Astrocyte (in vitro differentiated cells and primary cell): ENCODE measurements at regions not wholly inside any gene's neighbourhood (a gene's known extent, or its start where the extent isn't known, plus 50 kb on each side); places are given as distances from the start of the nearest gene placed in this dataset.

ENCODE experiments used
- DNase-seq: peaks from one replicate; pipeline ENCODE4 v3.0.0-alpha.2; 2010; ENCODE audit warnings: low read depth
- FAIRE-seq: peaks from 2 replicates; lab custom pipeline; 2011; peaks lifted over from hg19 to GRCh38; lab: Jason Lieb, UNC
- H2AFZ ChIP-seq: 2 replicates; pipeline ENCODE4 v1.6.0; 2012; ENCODE audit warnings: low read depth, low read length, inconsistent platforms
- H3K27ac ChIP-seq: 2 replicates; pipeline ENCODE4 v1.5.1; 2011; ENCODE audit warnings: low read depth, low read length, inconsistent platforms
- H3K27me3 ChIP-seq: 2 replicates; pipeline ENCODE4 v1.6.0; 2011; ENCODE audit warnings: low read length, inconsistent platforms; ENCODE audit not compliant: insufficient read depth
- H3K36me3 ChIP-seq: 2 replicates; pipeline ENCODE4 v1.5.1; 2011; ENCODE audit warnings: low read length, inconsistent platforms; ENCODE audit not compliant: insufficient read depth
- H3K4me1 ChIP-seq: 2 replicates; pipeline ENCODE4 v1.5.1; 2011; ENCODE audit warnings: low read length, inconsistent platforms; ENCODE audit not compliant: insufficient read depth
- H3K4me2 ChIP-seq: 2 replicates; pipeline ENCODE4 v1.6.0; 2012; ENCODE audit warnings: low read length, inconsistent platforms
- H3K4me3 ChIP-seq: 2 replicates; pipeline ENCODE4 v1.5.1; 2011; ENCODE audit warnings: low read depth, mild to moderate bottlenecking, low read length, inconsistent platforms; ENCODE audit not compliant: insufficient read depth
- H3K79me2 ChIP-seq: 2 replicates; pipeline ENCODE4 v1.6.0; 2012; ENCODE audit warnings: mild to moderate bottlenecking, low read length, inconsistent platforms; ENCODE audit not compliant: insufficient read depth
- H3K9ac ChIP-seq: 2 replicates; pipeline ENCODE4 v1.6.0; 2012; ENCODE audit warnings: mild to moderate bottlenecking, low read length, inconsistent platforms
- H3K9me3 ChIP-seq: 2 replicates; pipeline ENCODE4 v1.5.1; 2012; ENCODE audit warnings: low read depth, mild to moderate bottlenecking, low read length, inconsistent platforms; ENCODE audit not compliant: insufficient read depth
- H4K20me1 ChIP-seq: 2 replicates; pipeline ENCODE4 v1.6.0; 2012; ENCODE audit warnings: low read length, inconsistent platforms; ENCODE audit not compliant: insufficient read depth
- H3K27ac Mint-ChIP-seq: one replicate; pipeline ENCODE4 v1.8.0; 2021; ENCODE audit warnings: mild to moderate bottlenecking, mixed read lengths; ENCODE audit not compliant: unreplicated experiment
- H3K27me3 Mint-ChIP-seq: one replicate; pipeline ENCODE4 v1.8.0; 2021; ENCODE audit warnings: low read depth, mixed read lengths; ENCODE audit not compliant: unreplicated experiment
- H3K36me3 Mint-ChIP-seq: one replicate; pipeline ENCODE4 v1.8.0; 2021; ENCODE audit warnings: low read depth, mixed read lengths; ENCODE audit not compliant: unreplicated experiment
- H3K4me1 Mint-ChIP-seq: one replicate; pipeline ENCODE4 v1.8.0; 2021; ENCODE audit warnings: low read depth, mixed read lengths; ENCODE audit not compliant: unreplicated experiment
- H3K4me3 Mint-ChIP-seq: one replicate; pipeline ENCODE4 v1.8.0; 2021; ENCODE audit warnings: mild to moderate bottlenecking, moderate library complexity, mixed read lengths; ENCODE audit not compliant: unreplicated experiment
- H3K9me3 Mint-ChIP-seq: one replicate; pipeline ENCODE4 v1.8.0; 2021; ENCODE audit warnings: mild to moderate bottlenecking, mixed read lengths; ENCODE audit not compliant: unreplicated experiment
- EZH2 ChIP-seq: IDR thresholded peaks from 2 replicates; pipeline ENCODE4 v1.6.1; 2012; ENCODE audit warnings: mild to moderate bottlenecking, low read length, inconsistent platforms; ENCODE audit not compliant: insufficient read depth
- TF ChIP-seq, protein P1 (sequence below): IDR thresholded peaks from 2 replicates; pipeline ENCODE4 v1.5.1; 2011; ENCODE audit warnings: low read depth, mild to moderate bottlenecking, inconsistent platforms, low read length, moderate library complexity; ENCODE audit not compliant: insufficient read depth

DNA sequence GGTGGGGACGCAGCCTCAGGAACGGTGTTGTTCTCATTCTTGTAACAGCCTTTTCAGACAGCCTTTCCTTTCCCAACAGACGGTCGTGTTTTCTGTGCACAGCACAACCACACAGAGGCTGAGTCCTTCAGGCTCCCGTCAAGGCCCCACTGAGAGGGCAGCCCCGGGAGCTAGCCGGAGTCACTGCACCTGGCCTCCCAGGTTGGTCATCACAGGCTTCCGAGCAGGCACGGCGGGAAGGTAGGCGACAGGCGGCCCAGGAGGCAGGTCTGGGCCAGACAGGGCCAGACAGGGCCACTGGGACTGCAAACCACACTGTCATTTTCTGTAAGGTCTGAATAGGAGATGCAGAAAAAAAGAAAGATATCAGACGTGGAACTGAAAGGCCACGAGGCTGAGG lies 570.8 kb downstream of the GALR1 start:
- no peaks in the 10 kb centered on the region for H3K9me3 Mint-ChIP-seq
- Histone ChIP-seq H3K27ac (no peak overlapping the region), H3K4me3 (no peak overlapping the region), H3K79me2 (no peaks in the 10 kb centered on the region), H3K4me2 (no peak overlapping the region), H3K9me3 (peaks cover 5% of the 10 kb centered on the region), H3K9ac (no peak overlapping the region), H3K36me3 (no peaks in the 10 kb centered on the region), H4K20me1 (no peaks in the 10 kb centered on the region), H3K4me1 (no peaks in the 10 kb centered on the region), H2AFZ (no peak overlapping the region), H3K27me3 (no peaks in the 10 kb centered on the region)
- no peak for TF ChIP-seq EZH2
- TF ChIP-seq, protein P1, sequence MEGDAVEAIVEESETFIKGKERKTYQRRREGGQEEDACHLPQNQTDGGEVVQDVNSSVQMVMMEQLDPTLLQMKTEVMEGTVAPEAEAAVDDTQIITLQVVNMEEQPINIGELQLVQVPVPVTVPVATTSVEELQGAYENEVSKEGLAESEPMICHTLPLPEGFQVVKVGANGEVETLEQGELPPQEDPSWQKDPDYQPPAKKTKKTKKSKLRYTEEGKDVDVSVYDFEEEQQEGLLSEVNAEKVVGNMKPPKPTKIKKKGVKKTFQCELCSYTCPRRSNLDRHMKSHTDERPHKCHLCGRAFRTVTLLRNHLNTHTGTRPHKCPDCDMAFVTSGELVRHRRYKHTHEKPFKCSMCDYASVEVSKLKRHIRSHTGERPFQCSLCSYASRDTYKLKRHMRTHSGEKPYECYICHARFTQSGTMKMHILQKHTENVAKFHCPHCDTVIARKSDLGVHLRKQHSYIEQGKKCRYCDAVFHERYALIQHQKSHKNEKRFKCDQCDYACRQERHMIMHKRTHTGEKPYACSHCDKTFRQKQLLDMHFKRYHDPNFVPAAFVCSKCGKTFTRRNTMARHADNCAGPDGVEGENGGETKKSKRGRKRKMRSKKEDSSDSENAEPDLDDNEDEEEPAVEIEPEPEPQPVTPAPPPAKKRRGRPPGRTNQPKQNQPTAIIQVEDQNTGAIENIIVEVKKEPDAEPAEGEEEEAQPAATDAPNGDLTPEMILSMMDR: no peak
- no peak for DNase-seq
- no peaks in the 10 kb centered on the region for H3K36me3 Mint-ChIP-seq
- H3K4me3 Mint-ChIP-seq: no peak overlapping the region
- H3K27me3 Mint-ChIP-seq: no peaks in the 10 kb centered on the region
- H3K4me1 Mint-ChIP-seq: no peaks in the 10 kb centered on the region
- FAIRE-seq: no peak
- no peak overlapping the region for H3K27ac Mint-ChIP-seq

DNA sequence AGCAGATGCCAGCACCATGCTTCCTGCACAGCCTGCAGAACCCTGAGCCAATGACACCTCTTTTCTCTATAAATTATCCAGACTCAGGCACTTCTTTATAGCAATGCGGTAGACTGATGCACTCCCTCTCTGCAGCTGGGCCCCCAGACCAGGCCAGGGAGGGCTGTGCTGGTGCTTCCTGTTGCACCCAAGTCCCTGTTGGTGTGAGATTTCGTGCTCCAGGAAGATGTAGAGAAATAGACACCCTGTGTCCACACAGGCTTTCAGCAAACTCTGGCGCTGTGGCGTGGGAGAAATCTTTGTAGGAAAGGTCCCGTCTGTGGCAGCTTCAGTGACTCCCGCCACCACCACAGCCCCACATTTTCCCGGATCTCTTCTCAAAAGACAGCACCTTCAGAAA lies 572.2 kb downstream of the GALR1 start:
- Mint-ChIP-seq H3K9me3 (no peaks in the 10 kb centered on the region), H3K36me3 (no peaks in the 10 kb centered on the region), H3K4me1 (no peaks in the 10 kb centered on the region), H3K27me3 (no peaks in the 10 kb centered on the region), H3K4me3 (no peak overlapping the region), H3K27ac (no peak overlapping the region)
- TF ChIP-seq, protein P1: no peak
- no peak for TF ChIP-seq EZH2
- Histone ChIP-seq H3K27ac (no peak overlapping the region), H3K9ac (no peak overlapping the region), H3K4me2 (no peak overlapping the region), H3K4me1 (no peaks in the 10 kb centered on the region), H4K20me1 (no peaks in the 10 kb centered on the region), H3K9me3 (peaks cover 5% of the 10 kb centered on the region), H2AFZ (no peak overlapping the region), H3K4me3 (no peak overlapping the region), H3K36me3 (no peaks in the 10 kb centered on the region), H3K27me3 (no peaks in the 10 kb centered on the region), H3K79me2 (no peaks in the 10 kb centered on the region)
- FAIRE-seq (no peak), DNase-seq (no peak)

DNA sequence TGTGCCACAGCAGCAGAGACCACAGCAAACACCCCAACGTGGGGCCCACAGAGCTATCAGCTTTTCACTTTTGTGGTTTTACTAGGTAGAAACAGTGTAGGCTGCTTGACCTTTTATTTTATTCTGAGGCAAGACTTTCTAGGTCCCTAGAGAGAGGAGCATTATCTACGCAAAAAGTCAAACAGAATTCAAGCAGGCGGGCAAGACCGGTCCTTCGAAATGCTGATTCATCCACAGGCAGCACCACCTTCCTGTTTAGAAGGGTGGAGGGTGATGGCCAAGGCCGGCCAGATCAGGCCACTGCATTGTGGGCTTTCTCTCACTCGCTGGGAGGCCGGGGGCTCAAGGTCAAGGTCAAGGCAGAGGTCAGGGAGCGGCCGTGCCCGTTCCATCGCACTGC lies 573.0 kb downstream of the GALR1 start:
- Histone ChIP-seq H3K9ac (no peak overlapping the region), H3K27ac (no peak overlapping the region), H2AFZ (no peak overlapping the region), H3K27me3 (no peaks in the 10 kb centered on the region), H3K9me3 (peaks cover 5% of the 10 kb centered on the region), H3K4me2 (no peak overlapping the region), H3K4me3 (no peak overlapping the region), H3K79me2 (no peaks in the 10 kb centered on the region), H3K36me3 (no peaks in the 10 kb centered on the region), H3K4me1 (no peaks in the 10 kb centered on the region), H4K20me1 (no peaks in the 10 kb centered on the region)
- Mint-ChIP-seq H3K4me1 (no peaks in the 10 kb centered on the region), H3K27me3 (no peaks in the 10 kb centered on the region), H3K27ac (no peak overlapping the region), H3K36me3 (no peaks in the 10 kb centered on the region), H3K4me3 (no peak overlapping the region), H3K9me3 (no peaks in the 10 kb centered on the region)
- TF ChIP-seq, protein P1: no peak
- no peak for TF ChIP-seq EZH2
- DNase-seq (no peak), FAIRE-seq (no peak)
